HG03460 (cell line): ENCODE measurements at regions not wholly inside any gene's neighbourhood (a gene's known extent, or its start where the extent isn't known, plus 50 kb on each side); places are given as distances from the start of the nearest gene placed in this dataset.

Source experiments
- ATAC-seq: cut with Tn5 transposase; IDR thresholded peaks from one replicate; pipeline ENCODE4 v1.9.1; 2021; ENCODE audit not compliant: unreplicated experiment

DNA sequence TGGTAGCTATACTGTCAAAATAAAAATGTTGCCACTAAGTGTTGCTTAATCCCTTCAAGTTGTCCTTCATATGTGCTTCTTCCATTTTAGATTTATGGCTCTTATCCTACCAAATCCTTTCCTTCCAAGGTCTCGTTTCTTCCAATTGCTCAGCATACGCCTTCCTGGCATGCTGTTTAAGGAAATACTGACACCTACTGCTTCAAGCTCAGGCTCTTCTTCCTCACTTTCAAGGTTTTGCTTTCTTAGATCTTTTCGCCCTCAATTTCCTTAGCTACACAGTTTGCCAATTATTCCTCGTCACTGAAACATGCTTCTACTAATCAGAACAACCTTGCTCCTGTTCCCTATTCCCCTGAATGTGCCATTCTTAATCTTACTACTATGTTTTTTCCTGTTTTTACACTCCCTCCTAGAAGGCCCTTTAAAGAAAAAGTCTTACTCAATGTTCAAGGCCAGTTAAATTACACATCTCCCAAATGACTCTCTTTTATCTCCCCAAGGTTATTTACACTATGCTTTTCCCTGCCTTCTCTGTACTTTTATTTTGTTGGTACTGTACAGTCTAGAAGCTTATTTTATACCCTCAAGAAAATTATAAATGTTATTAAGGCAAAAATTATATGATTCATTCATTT, 343.1 kb downstream of the MZT1 start:
- ATAC-seq: no peak

DNA sequence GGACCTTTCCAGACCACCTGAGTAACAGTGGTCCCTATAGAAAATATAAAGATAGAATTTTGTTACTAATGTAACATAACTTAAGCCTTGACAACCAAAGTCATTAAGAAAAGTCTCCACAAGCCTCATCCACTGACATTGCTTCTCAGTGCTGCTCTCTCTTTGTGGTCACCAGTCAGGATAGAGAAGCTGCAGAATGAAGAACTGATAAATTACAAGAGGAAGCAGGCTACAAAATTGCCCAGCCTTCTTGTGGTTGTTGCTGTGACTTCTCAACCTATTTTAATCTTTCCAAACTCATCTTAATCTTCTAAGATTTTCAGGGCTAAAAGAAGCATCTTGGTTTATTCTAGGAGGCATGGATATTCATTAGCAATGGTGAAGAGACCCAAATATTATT, 343.8 kb downstream of the MZT1 start:
- ATAC-seq: no peak

DNA sequence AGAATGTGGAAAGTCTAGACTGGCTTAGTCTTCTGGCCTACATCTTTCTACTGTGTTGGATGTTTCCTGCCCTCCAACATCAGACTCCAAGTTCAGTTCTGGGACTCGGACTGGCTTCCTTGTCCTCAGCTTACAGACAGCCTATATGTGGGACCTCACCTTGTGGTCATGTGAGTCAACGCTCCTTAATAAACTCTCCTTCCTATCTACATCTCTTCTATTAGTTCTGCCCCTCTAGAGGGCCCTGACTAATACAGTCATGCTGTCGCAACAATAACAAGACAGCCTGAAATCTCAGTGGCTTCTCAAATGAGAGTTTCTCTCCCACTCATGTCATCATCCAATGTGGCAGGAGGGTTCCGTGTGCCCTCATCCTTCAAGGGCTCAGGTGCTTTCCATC, 347.8 kb downstream of the MZT1 start:
- no peak for ATAC-seq

DNA sequence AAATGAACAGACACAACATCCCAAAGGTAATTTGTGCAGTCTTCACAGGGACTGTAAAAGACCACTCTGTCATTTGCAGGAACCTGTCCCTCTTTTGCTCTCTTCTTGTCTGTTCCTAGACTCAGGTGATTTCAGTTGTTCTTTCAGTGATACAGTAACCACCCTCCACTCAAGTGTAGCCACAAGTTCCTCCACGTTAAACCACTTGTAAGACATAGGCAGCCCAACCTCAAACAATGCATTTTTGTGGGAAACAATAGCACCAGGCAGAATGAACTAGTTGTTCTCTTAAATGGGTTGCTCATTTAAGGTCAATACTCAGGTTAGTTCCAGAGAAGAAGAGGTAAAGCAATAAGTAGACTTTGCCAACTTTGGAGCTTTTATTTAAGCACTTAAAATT, 359.4 kb downstream of the MZT1 start:
- no peak for ATAC-seq

DNA sequence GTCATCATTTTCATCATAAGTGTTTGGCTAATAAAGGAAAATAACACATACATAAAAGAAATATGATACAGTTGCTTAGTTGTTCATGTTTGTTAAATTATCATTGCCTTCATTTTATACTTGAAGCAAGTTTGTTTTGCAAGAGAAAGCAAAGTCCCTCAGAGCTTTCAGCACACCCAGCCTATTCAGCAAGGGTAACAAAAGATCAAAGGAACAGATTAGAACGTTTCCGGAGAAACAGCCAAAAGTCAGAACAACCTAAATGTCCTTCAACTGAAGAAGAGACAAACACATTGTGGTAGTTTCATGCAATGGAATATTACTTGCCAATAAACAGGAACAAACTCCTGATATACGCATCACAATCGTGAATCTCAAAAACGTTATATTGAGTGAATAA, 380.7 kb downstream of the MZT1 start:
- no peak for ATAC-seq

DNA sequence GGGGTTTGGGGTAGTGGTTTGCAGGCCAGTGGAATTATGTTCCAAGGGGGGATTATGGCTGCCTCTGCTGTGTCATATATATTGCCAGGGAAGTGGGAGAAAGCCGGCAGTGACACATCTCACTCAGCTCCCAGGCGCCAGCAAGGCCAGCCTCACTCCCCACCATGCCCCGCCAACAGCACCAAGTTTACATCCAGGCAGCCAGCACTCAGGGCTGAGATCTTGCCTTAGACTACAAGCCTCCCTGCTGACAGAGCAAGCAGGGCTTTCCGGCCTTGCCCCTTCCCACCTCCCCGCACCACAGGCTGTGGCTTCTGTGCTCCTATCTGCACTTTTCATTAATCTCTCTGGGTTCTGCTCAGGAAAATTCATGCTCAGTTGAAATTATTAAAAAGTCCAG, 385.1 kb downstream of the MZT1 start:
- ATAC-seq: no peak

DNA sequence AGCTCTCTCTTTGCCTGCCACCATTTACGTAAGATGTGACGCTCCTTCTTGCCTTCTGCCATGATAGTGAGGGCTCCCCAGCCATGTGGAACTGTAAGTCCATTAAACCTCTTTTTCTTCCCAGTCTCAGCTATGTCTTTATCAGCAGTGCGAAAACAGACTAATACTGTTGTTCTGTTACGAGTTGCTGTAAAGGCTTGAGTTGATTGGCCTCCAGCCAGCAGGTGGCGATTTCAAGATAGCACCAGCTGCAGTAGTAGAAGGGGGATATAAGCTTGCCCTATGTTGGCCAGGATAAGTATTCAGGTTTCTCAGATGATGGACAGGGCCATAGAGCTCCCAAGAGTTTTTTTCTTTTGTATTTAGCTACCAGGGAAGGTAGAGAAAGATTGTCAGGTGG, 385.5 kb downstream of the MZT1 start:
- ATAC-seq: no peak

DNA sequence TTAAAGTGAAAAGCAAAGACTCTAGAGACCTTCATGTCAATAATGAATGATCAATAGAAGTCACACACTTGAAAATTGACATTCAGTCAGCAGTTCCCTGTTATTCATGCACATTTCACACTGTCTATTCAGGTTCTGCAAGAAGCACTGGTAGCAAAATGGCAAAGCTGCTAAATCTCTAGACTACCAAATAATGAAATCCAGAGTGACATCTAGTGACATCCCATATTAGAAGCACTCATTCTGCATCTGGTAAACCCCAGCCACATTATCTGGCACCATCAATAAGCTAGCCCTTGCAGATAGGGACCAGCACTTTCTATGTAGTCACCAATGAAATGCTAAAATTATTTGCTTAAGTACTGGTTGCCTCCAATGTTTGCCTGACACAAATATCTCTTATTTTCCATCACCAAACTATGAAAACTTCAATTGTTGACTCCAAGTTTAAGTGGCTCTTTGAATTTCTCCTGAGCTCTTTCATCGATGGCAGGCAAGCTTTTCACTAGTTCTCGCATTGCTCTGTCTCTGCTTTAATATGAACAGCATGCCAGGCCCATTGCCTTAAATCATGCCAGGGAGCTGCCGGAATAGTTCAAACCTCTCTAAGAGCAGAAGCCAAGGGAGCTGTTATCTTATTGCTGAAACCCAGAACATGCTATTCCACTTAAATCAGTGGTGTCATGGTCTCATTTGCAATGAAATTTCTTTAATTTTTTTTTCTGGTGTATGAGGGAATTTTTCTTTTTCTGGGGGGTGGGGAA, 409.9 kb downstream of the MZT1 start:
- no peak for ATAC-seq

DNA sequence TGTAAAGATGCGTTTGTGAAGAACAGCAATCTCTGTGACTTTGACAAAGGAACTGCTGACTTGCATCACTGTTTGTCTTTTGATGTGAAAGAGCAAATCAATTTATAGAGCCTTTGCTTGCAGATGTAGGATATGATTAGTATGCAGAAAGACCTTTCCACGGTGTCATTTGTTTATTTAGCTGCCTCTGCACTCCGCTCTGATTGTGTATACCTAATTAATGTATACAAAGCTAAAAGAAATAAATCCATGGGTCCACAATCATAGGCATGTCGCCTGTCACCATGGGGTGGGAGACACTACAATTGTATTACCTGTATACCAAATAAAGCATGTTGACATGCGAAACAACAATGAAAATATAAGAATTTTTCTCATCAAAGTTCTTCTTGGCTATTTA, 410.7 kb downstream of the MZT1 start:
- ATAC-seq: no peak

DNA sequence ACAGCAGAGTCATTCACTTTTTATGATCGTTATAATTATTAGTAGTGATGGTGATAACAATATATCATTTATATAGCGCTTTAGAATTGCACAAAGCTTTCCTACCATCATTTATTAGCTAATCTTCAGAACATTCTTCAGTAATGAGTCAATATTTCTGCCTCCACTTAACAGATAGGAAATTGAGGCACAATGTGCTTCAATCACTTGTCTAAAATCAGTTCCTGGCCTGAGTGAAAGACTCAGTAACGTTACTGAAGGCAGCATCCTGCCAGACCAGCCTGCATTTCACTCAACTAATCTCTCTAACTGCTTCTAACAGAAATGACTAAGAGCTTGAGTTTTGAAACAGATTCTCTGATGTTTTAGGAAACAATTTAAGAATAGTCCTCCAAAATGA, 412.1 kb downstream of the MZT1 start:
- ATAC-seq: no peak

DNA sequence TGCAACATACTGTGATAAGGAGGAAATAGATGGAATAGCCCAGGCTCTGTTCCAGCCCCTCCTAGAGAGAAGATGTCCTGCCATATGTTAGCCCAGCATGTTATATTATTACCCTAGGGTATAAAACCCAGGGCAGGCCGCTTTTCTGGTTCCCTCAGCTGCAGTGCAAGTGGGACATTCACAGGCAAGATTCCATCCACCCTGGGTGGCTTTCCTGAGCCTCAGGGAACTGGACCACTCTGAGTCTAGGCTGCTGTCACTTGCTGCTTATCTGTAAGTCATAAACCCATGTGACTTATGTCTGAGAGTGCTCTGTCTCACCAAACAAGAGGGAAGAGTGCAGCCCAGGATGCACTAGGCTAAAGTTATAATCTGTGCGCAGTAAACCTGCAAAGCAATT, 413.2 kb downstream of the MZT1 start:
- no peak for ATAC-seq

DNA sequence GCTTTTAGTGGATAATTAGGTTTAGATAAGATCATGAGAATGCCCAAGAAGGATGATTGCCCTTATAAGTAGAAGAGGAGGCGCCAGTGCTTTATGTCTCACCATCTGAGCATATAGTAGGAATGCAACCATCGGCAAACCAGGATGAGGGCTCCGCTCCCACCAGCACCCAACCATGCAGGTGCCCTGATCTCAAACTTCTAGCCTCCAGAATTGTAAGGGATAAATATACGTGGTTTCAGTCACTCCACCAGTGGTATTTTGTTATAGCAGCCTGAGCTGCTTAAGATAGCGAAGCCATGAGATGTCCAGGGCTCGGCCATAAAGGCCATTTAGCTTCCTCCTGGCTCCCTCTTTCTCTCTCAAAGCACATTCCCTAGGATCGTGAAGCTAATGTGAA, 413.9 kb downstream of the MZT1 start:
- no peak for ATAC-seq

DNA sequence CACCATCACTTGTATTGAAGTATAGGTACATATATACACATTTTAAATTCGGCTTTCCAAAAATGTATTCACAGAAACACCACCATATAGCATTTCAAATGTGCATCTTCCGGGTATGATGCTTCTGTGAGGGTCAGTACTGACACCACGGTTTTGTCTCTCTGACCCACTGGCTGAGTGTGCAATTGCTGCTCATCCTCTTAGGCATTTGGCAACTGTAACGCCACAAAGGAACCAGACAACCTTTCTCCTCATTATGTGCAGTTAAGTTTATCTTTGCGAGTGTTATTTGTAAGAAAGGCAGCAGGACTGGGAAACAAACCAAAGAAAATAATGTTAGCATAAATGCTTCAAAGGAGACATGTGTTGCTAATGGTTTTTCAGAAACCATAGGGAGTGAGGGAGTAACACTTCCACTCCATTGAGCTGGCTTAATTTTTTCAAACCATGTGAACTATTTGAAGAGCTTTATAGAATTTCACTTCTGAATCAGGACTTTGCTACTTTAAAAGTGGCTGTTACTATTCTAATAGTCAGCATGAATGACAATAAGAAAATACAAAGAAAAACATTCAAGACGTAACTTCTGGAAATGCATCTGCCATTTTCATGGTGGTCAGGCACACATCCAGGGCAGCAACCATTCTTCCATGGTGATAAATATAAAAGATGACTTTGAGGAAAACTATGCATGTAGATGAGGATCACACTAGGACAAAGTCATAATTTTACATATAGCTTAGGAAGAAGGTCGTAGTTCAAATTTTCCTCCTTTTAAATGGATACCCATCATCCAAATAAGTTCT, 423.3 kb downstream of the MZT1 start:
- no peak for ATAC-seq

DNA sequence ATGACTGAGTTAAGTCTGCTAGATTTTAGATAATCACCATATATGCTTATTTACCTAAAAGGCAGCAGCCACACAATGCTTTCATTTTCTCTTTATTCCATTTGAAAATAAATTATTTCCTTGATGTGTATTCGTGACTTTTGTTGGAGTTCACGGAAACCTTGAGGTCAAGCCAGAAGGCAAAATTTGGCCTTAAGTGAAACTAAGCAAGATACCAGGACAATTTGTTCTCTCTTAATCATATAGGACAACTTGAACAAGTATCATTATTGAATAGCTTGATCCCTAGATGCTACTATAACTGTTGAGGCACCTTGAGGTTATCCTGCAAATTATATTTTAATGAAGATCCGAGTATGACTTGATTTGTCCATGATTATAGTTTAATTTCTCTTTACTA, 429.2 kb upstream of the DACH1 start:
- no peak for ATAC-seq

DNA sequence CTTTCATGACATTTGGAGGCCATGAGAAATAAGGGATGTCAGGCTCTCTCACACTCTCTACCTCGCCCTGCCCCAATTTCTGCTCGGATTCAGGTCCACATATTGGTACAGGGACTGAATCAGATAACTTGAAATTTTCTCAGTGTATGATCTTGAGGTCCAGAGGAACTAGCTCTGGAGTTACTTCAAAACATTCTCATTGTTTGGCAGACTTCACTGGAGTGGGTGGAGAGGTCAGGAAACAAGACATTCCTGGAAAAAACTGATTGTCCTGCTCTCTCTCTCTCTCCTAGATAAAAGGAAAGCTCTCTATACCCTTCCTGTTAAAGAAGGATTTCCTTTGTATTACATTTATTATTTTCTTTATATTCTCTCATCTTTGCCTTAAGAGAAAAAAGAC, 428.1 kb upstream of the DACH1 start:
- ATAC-seq: no peak

DNA sequence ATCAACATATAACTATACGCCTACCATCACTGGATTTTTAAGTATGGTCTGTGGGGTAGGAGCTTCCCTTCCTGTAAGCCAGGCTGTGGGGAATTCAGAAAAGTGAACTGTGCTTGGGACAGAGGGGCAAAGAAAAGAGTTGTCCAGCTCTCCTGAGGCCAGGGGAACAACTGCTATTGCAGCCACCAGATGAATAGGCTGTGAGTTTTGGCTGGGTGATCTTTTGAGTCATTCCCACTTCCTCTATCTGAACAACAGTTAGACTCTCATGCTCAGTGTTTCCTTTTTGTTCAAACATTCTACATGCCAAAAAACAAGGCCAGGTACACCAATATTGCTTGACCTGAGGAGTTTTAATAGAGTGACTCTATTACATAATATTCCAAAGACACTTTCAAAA, 426.2 kb upstream of the DACH1 start:
- no peak for ATAC-seq

DNA sequence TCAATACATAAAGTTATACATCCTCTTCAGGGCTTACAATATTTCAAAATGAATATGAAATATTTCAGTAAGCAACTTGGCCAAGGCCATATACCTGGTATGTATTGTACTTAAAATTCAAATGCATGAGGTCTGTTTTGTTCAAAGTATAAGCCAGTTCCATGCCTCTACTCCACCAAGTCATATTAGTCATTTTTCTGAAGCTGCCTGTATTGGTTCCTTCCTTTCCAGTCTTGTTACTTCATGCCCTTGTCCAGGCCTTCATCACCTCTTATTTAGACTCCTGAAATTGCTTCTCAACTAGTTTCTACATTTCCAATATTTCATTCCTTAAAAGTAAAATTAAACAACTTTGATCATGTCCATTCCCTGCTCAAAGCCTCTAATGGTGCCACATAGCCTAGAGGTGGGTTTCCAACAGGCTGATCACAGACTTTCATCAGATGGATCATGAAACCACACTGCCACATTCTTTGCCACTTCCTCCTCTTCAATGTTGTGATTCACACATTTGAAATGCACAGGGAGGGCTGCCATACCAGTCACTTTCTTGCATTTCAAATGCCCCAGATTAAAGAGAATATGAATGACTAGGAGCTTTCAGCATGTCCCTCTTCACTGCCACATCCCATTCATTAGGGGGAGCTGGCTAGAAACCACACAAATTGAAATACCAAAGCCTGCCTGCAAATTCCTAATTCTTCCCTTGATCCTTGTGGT, 424.1 kb upstream of the DACH1 start:
- ATAC-seq: no peak

DNA sequence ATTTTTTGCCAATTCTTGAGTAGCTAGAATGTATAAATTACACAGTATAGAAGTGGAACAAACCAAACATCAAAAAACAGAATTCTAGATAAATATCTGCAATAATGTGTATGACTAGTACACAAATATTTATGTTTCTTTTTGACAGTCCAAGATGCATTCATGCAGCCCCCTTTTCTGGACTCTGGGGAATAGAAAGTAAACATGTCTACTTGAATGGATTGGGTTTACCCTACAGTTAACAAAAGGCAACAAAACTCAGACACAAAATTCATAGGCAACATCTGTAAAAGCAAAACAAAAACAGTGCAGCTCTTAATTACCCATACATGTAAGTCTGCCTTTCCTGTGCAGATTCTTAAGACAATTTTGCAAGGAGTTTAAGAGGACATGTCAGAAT, 419.4 kb upstream of the DACH1 start:
- ATAC-seq: no peak

DNA sequence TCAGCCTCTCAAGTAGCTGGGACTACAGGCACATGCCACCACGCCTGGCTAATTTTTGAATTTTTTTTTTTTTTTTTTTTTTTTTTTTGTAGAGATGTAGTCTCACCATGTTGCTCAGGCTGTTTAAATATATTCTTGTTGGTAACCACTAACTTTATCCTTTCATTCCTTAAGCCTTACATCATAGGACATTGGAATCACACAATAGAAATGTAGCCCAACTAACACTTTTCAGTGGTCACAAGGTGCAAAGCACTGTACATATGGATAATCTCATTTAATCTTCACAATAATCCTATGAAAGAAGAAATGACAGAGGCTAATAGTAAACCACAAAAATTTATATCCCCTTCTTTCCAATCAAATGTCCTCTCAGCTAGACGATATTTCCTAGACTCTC, 417.8 kb upstream of the DACH1 start:
- ATAC-seq: no peak

DNA sequence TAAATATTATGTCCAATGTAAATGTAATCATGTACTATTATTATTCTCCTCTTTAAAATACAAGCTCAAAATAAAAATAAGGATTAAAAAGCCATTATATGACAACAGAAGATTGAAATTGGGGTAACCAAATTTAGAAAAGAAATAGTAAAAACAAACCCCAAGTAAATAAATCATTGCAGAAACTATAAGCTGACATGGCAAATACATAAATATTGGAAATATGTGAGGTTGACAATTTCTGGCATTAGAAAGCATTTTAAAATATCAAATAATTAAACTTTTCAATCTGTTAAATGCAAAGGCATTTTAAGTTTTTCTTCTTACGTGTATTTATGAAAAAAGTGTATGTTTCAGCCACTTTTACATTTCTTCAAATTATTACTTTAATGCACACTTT, 394.7 kb upstream of the DACH1 start:
- no peak for ATAC-seq

DNA sequence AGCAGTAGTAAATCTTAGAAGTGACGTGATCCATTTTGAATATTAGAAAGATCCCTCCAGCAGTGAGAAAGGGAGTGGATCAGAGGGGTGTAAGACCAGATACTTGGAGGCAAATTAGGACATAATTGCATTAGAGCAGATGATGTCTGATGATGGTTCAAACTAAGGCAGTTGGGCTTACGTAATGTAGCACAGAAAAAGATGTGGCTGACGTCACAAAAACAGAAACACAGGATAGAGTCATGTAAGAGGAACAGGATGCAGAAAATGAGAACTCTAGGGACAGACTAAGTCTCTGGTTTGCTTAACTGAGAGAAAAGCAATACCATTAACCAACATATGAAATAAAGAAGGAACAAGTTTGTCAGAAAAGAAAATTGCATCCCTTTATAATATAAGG, 392.5 kb upstream of the DACH1 start:
- ATAC-seq: no peak
